ENCODE measurements at regions not wholly inside any gene's neighbourhood (a gene's known extent, or its start where the extent isn't known, plus 50 kb on each side); places are given as distances from the start of the nearest gene placed in this dataset.

DNA sequence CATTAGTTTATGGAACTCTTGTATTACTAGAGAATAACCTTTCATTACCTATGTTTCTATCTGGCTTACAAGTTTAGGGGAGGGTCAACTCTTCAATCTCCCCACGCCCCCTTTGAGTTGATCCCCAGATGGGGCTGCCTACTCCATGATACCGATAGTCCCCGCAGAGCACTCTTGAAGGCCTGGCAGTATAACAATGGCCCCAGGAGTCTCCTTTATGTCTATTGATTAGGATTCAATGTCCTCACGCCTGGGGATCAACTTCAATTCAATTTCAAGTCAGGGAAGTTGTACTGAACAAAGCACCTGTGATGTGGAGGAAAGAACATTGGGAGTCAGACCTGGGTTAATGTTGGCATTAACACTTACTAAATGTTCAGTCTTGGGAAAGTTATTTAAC is 520.2 kb downstream of the METTL15 start:
- H3K27me3 ChIP-seq (ENCODE audit: control insufficient read depth, insufficient read depth, low read length), result no peaks in the 10 kb centered on the region
- H3K27ac ChIP-seq (ENCODE audit: insufficient read depth, low read length, poor library complexity, severe bottlenecking), result no peak overlapping the region
- Mint-ChIP-seq H3K27me3 (no peaks in the 10 kb centered on the region), H3K4me3 (no peak overlapping the region), H3K4me1 (no peaks in the 10 kb centered on the region), H3K36me3 (no peaks in the 10 kb centered on the region), H3K9me3 (peaks cover 0 to 5% (median 2%) of the 10 kb centered on the region in 7 donors), H3K27ac (no peak overlapping the region)
- no peak for DNase-seq
- H3K4me1 ChIP-seq (ENCODE audit: control insufficient read depth, insufficient read depth, low read length, poor library complexity, severe bottlenecking), result no peaks in the 10 kb centered on the region
- H3K9me3 ChIP-seq (ENCODE audit: control insufficient read depth in 2 of 2, low read length in 2 of 2), result no peaks in the 10 kb centered on the region
- H3K36me3 ChIP-seq (ENCODE audit: control insufficient read depth, insufficient read depth, low read length), result no peaks in the 10 kb centered on the region
- ATAC-seq (ENCODE audit: low read depth in 2 of 2), result no peak
- no peak overlapping the region for H3K4me3 ChIP-seq (ENCODE audit: low read depth, low read length)

GRCh38 chr11:28627690-28628255 is 519.6 kb downstream of the METTL15 start:
- Histone ChIP-seq H3K27ac (ENCODE audit: insufficient read depth, low read length, poor library complexity, severe bottlenecking) (no peak overlapping the region), H3K27me3 (ENCODE audit: control insufficient read depth, insufficient read depth, low read length) (no peaks in the 10 kb centered on the region), H3K36me3 (ENCODE audit: control insufficient read depth, insufficient read depth, low read length) (no peaks in the 10 kb centered on the region), H3K4me1 (ENCODE audit: control insufficient read depth, insufficient read depth, low read length, poor library complexity, severe bottlenecking) (no peaks in the 10 kb centered on the region), H3K9me3 (ENCODE audit: control insufficient read depth in 2 of 2, low read length in 2 of 2) (no peaks in the 10 kb centered on the region), H3K4me3 (ENCODE audit: low read depth, low read length) (no peak overlapping the region)
- Mint-ChIP-seq H3K27ac (no peak overlapping the region), H3K9me3 (peaks cover 0 to 8% (median 2%) of the 10 kb centered on the region in 7 donors), H3K36me3 (no peaks in the 10 kb centered on the region), H3K4me3 (no peak overlapping the region), H3K27me3 (no peaks in the 10 kb centered on the region), H3K4me1 (no peaks in the 10 kb centered on the region)
- no peak for ATAC-seq (ENCODE audit: low read depth in 2 of 2)
- no peak for DNase-seq

- Mint-ChIP-seq H3K27me3 (no peaks in the 10 kb centered on the region), H3K36me3 (no peaks in the 10 kb centered on the region), H3K4me1 (peaks cover 0 to 5% (median 0%) of the 10 kb centered on the region in 4 donors), H3K9me3 (peaks cover 0 to 11% (median 4%) of the 10 kb centered on the region in 7 donors), H3K4me3 (no peak overlapping the region), H3K27ac (no peak overlapping the region)
- H3K9me3 ChIP-seq (ENCODE audit: control insufficient read depth in 2 of 2, low read length in 2 of 2), result no peaks in the 10 kb centered on the region
- no peak overlapping the region for H3K4me3 ChIP-seq (ENCODE audit: low read depth, low read length)
- no peaks in the 10 kb centered on the region for H3K36me3 ChIP-seq (ENCODE audit: control insufficient read depth, insufficient read depth, low read length)
- H3K27me3 ChIP-seq (ENCODE audit: control insufficient read depth, insufficient read depth, low read length), result no peaks in the 10 kb centered on the region
- DNase-seq, result no peak
- no peak for ATAC-seq (ENCODE audit: low read depth in 2 of 2)
- H3K27ac ChIP-seq (ENCODE audit: insufficient read depth, low read length, poor library complexity, severe bottlenecking), result no peak overlapping the region
- H3K4me1 ChIP-seq (ENCODE audit: control insufficient read depth, insufficient read depth, low read length, poor library complexity, severe bottlenecking), result no peaks in the 10 kb centered on the region
Measured at GRCh38 chr11:28625532-28625931, 517.3 kb downstream of the METTL15 start.

DNA sequence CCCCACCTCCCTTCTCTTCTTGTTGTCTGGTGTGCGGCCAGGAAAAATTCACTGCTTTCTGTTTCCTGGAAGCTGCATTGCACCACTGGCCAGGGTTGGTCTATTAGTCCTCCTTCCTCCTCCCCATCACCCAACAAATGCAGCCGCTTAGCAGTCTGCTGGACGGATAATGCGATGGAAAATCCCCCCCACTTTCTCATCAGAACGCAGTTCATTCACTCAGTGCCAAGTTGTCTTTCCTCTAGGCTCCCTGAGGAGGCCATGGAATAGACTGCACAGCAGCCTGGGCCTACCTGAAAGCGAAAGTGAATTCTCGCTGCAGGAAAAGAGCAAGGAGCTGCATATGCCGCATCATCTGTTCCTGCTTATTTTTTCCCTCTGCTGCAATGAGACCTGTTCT is 513.6 kb downstream of the METTL15 start:
- Mint-ChIP-seq H3K27ac (no peak overlapping the region), H3K36me3 (no peaks in the 10 kb centered on the region)

GRCh38 chr11:28619846-28620540 is 511.8 kb downstream of the METTL15 start:
- Histone ChIP-seq H3K4me3 (ENCODE audit: low read depth, low read length) (no peak overlapping the region), H3K27ac (ENCODE audit: insufficient read depth, low read length, poor library complexity, severe bottlenecking) (no peak overlapping the region), H3K36me3 (ENCODE audit: control insufficient read depth, insufficient read depth, low read length) (no peaks in the 10 kb centered on the region), H3K27me3 (ENCODE audit: control insufficient read depth, insufficient read depth, low read length) (no peaks in the 10 kb centered on the region), H3K9me3 (ENCODE audit: control insufficient read depth in 2 of 2, low read length in 2 of 2) (no peaks in the 10 kb centered on the region), H3K4me1 (ENCODE audit: control insufficient read depth, insufficient read depth, low read length, poor library complexity, severe bottlenecking) (no peaks in the 10 kb centered on the region)
- H3K27me3 Mint-ChIP-seq, result peaks cover 4% of the 10 kb centered on the region
- no peaks in the 10 kb centered on the region for H3K36me3 Mint-ChIP-seq
- H3K4me1 Mint-ChIP-seq, result peaks cover 0 to 5% (median 0%) of the 10 kb centered on the region in 4 donors
- no peak overlapping the region for H3K4me3 Mint-ChIP-seq
- peaks cover 0 to 12% (median 9%) of the 10 kb centered on the region in 7 donors for H3K9me3 Mint-ChIP-seq
- no peak overlapping the region for H3K27ac Mint-ChIP-seq
- ATAC-seq (ENCODE audit: low read depth in 2 of 2) (no peak), DNase-seq (no peak)

More for the DNA sequence above, 513.6 kb downstream of the METTL15 start:
- Histone ChIP-seq H3K9me3 (ENCODE audit: control insufficient read depth in 2 of 2, low read length in 2 of 2) (no peaks in the 10 kb centered on the region), H3K27ac (ENCODE audit: insufficient read depth, low read length, poor library complexity, severe bottlenecking) (no peak overlapping the region), H3K27me3 (ENCODE audit: control insufficient read depth, insufficient read depth, low read length) (no peaks in the 10 kb centered on the region), H3K4me1 (ENCODE audit: control insufficient read depth, insufficient read depth, low read length, poor library complexity, severe bottlenecking) (no peaks in the 10 kb centered on the region), H3K36me3 (ENCODE audit: control insufficient read depth, insufficient read depth, low read length) (no peaks in the 10 kb centered on the region), H3K4me3 (ENCODE audit: low read depth, low read length) (no peak overlapping the region)
- Mint-ChIP-seq H3K27me3 (peaks cover 4% of the 10 kb centered on the region), H3K9me3 (peaks cover 0 to 12% (median 8%) of the 10 kb centered on the region in 7 donors), H3K4me3 (no peak overlapping the region), H3K4me1 (peaks cover 0 to 5% (median 0%) of the 10 kb centered on the region in 4 donors)
- ATAC-seq (ENCODE audit: low read depth in 2 of 2) (no peak), DNase-seq (no peak)

GRCh38 chr11:28618416-28618815 is 510.2 kb downstream of the METTL15 start:
- H3K27ac Mint-ChIP-seq, result no peak overlapping the region
- Histone ChIP-seq H3K9me3 (ENCODE audit: control insufficient read depth in 2 of 2, low read length in 2 of 2) (no peaks in the 10 kb centered on the region), H3K36me3 (ENCODE audit: control insufficient read depth, insufficient read depth, low read length) (no peaks in the 10 kb centered on the region), H3K27ac (ENCODE audit: insufficient read depth, low read length, poor library complexity, severe bottlenecking) (no peak overlapping the region), H3K27me3 (ENCODE audit: control insufficient read depth, insufficient read depth, low read length) (no peaks in the 10 kb centered on the region), H3K4me3 (ENCODE audit: low read depth, low read length) (no peak overlapping the region), H3K4me1 (ENCODE audit: control insufficient read depth, insufficient read depth, low read length, poor library complexity, severe bottlenecking) (no peaks in the 10 kb centered on the region)
- DNase-seq (no peak), ATAC-seq (ENCODE audit: low read depth in 2 of 2) (no peak)
- H3K9me3 Mint-ChIP-seq, result peaks cover 0 to 12% (median 7%) of the 10 kb centered on the region in 7 donors
- H3K36me3 Mint-ChIP-seq, result no peaks in the 10 kb centered on the region
- H3K27me3 Mint-ChIP-seq, result peaks cover 4% of the 10 kb centered on the region
- H3K4me1 Mint-ChIP-seq, result peaks cover 0 to 5% (median 0%) of the 10 kb centered on the region in 4 donors
- no peak overlapping the region for H3K4me3 Mint-ChIP-seq

DNA sequence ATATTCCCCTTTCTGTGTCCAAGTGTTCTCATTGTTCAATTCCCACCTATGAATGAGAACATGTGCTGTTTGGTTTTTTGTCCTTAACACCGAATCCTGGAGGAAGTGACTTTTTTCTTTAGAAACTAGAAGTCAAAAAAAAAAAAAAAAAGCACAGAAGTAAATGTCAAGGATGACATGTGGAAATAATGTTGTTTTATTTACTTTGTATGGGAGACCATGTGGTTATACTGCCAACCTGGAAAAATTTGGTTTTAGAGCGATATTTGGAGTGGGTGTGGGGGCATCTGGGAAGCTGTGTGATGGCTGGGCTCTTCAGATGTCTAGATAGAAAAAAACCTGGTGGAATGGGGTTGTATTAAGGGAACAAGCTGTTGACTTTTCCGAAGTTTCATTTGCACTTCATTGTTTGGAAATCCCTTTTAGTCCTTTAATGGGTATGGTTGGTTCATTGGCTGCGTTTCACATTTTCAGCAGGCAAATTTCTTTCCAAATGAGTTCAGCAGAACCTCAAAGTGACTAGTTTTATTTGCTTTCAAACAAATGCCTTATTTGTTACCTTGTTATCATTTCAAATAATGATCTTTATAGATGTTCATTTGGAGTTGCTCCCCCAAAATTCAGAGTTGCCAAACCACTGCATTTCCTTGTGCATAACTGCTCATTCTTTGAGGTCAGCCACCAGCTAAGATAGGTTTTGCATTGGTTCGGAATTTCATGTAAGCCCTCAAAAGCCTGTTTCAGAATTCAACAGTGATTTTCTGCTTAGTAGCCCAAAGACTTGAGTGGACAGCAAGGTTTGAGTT is 508.2 kb downstream of the METTL15 start:
- Mint-ChIP-seq H3K4me1 (no peaks in the 10 kb centered on the region), H3K36me3 (no peaks in the 10 kb centered on the region), H3K9me3 (peaks cover 0 to 5% (median 3%) of the 10 kb centered on the region in 7 donors), H3K4me3 (no peak overlapping the region), H3K27ac (no peak overlapping the region), H3K27me3 (peaks cover 4% of the 10 kb centered on the region)
- Histone ChIP-seq H3K4me3 (ENCODE audit: low read depth, low read length) (no peak overlapping the region), H3K27ac (ENCODE audit: insufficient read depth, low read length, poor library complexity, severe bottlenecking) (no peak overlapping the region), H3K9me3 (ENCODE audit: control insufficient read depth in 2 of 2, low read length in 2 of 2) (no peaks in the 10 kb centered on the region), H3K36me3 (ENCODE audit: control insufficient read depth, insufficient read depth, low read length) (no peaks in the 10 kb centered on the region), H3K27me3 (ENCODE audit: control insufficient read depth, insufficient read depth, low read length) (no peaks in the 10 kb centered on the region), H3K4me1 (ENCODE audit: control insufficient read depth, insufficient read depth, low read length, poor library complexity, severe bottlenecking) (no peaks in the 10 kb centered on the region)
- no peak for ATAC-seq (ENCODE audit: low read depth in 2 of 2)
- no peak for DNase-seq
